ENCODE measurements at regions not wholly inside any gene's neighbourhood (a gene's known extent, or its start where the extent isn't known, plus 50 kb on each side); places are given as distances from the start of the nearest gene placed in this dataset.

DNA sequence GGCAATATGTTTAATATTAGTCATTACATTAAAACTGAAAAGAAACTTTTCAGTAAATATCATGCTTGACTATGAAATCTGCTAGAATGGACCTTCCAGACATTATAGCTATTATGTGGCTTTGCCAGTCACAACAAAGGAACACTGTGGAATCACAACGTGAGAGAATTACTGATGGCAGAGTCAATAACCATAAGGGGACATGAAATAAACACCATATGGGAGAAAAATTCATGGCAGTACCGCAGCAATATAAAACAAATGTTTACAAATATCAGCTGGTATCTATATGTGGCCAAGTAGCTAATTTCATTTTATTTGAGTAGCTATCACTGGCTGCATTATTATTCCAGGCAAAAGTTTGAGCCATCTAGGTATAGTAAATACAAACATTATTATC, 1818.6 kb downstream of the PCDH9 start:
- no peak for DNase-seq
- intact Hi-C loops (cut with DNase I) = no loop called here
- H3K36me3 ChIP-seq (ENCODE audit: control insufficient read depth in 1 of 2, insufficient read depth in 2 of 2, low read length in 1 of 2) = no peaks in the 10 kb centered on the region
- no peak overlapping the region for H3K4me3 ChIP-seq (ENCODE audit: low read length in 2 of 2)
- 67 to 71% methylated on average over 2 of the region's 2 CpGs for WGBS, 2 donors
- H3K27me3 ChIP-seq (ENCODE audit: control insufficient read depth in 1 of 2, insufficient read depth in 2 of 2, low read length in 1 of 2) = no peaks in the 10 kb centered on the region
- H3K4me1 ChIP-seq (ENCODE audit: control insufficient read depth in 1 of 2, insufficient read depth in 2 of 2, low read length in 2 of 2) = no peaks in the 10 kb centered on the region
- no peak for ATAC-seq (ENCODE audit: low FRiP score)
- no peak overlapping the region for H3K27ac ChIP-seq (ENCODE audit: low read depth in 1 of 2, low read length in 2 of 2)
- H3K9me3 ChIP-seq (ENCODE audit: control insufficient read depth, low read length) = no peaks in the 10 kb centered on the region

DNA sequence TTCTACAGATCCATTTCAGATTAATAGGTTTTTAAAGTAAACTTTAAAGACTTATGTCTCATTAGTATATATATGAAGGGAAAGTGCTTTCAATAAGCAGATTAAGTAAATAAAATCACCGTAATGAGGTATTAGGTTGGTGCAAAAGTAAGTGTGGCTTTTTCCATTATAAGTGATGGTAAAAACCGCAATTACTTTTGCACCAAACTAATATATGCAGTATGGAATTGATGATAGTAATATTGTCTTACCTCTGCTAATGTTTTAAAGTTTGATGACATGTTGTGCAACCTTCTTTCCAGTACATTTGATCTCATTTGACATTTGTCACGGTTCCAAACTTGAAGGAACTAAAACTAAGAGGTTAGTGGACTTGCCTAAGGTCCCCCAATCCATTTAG, 1819.3 kb downstream of the PCDH9 start:
- DNase-seq = no peak
- H3K27me3 ChIP-seq (ENCODE audit: control insufficient read depth in 1 of 2, insufficient read depth in 2 of 2, low read length in 1 of 2) = no peaks in the 10 kb centered on the region
- no peak overlapping the region for H3K27ac ChIP-seq (ENCODE audit: low read depth in 1 of 2, low read length in 2 of 2)
- 84 to 88% methylated on average over 3 of the region's 3 CpGs for WGBS, 2 donors
- no peaks in the 10 kb centered on the region for H3K36me3 ChIP-seq (ENCODE audit: control insufficient read depth in 1 of 2, insufficient read depth in 2 of 2, low read length in 1 of 2)
- H3K4me3 ChIP-seq (ENCODE audit: low read length in 2 of 2) = no peak overlapping the region
- intact Hi-C loops (cut with DNase I) = no loop called here
- no peak for ATAC-seq (ENCODE audit: low FRiP score)
- H3K9me3 ChIP-seq (ENCODE audit: control insufficient read depth, low read length) = no peaks in the 10 kb centered on the region
- no peaks in the 10 kb centered on the region for H3K4me1 ChIP-seq (ENCODE audit: control insufficient read depth in 1 of 2, insufficient read depth in 2 of 2, low read length in 2 of 2)

DNA sequence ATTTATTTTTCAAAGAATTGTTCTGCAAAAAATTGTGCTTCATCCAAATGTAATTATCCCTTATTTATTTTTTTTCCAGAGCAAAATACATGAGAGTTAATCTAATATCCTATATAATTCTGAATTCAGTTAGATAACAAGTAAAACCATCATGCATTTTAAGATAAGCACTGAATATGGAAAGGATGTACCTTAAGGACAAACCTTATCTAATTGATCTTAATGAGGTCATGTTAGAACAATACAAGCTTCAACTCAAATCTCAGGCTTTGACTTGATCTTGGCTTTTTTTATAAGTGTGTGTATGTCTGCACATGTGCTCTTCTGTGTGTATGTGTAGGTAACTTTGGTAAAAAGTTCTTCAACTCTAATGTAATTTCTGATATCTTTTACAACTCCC, 1828.8 kb downstream of the PCDH9 start:
- ATAC-seq (ENCODE audit: low FRiP score) (no peak), DNase-seq (no peak)

DNA sequence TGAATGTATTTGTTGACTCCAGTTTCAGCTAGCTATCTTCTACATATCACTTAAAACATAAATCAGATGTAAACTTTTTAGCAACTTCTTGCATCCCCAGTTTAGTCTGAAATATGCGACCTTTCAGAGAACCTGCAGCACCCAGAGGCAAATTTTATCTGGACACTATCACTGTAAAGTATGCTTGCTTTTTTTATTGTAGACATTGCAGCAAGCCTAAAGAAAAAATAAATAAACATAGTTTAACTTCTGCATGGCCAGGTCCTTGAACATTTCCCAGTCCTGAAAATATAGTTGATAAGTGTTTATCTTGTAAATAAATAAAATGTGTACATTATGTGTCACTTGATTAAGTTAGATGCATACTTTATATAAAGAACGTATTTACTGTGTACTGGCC, 1829.4 kb downstream of the PCDH9 start:
- Histone ChIP-seq H3K4me3 (ENCODE audit: low read length in 2 of 2) (no peak overlapping the region), H3K27ac (ENCODE audit: low read depth in 1 of 2, low read length in 2 of 2) (no peak overlapping the region), H3K4me1 (ENCODE audit: control insufficient read depth in 1 of 2, insufficient read depth in 2 of 2, low read length in 2 of 2) (no peaks in the 10 kb centered on the region), H3K9me3 (ENCODE audit: control insufficient read depth, low read length) (no peaks in the 10 kb centered on the region), H3K27me3 (ENCODE audit: control insufficient read depth in 1 of 2, insufficient read depth in 2 of 2, low read length in 1 of 2) (no peaks in the 10 kb centered on the region), H3K36me3 (ENCODE audit: control insufficient read depth in 1 of 2, insufficient read depth in 2 of 2, low read length in 1 of 2) (no peaks in the 10 kb centered on the region)
- 62 to 69% methylated on average over 2 of the region's 2 CpGs for WGBS, 2 donors
- ATAC-seq (ENCODE audit: low FRiP score) (no peak), DNase-seq (no peak)
- intact Hi-C loops (cut with DNase I) = no loop called here

More for the DNA sequence above, 1828.8 kb downstream of the PCDH9 start:
- Histone ChIP-seq H3K27me3 (ENCODE audit: control insufficient read depth in 1 of 2, insufficient read depth in 2 of 2, low read length in 1 of 2) (no peaks in the 10 kb centered on the region), H3K4me3 (ENCODE audit: low read length in 2 of 2) (no peak overlapping the region), H3K9me3 (ENCODE audit: control insufficient read depth, low read length) (no peaks in the 10 kb centered on the region), H3K36me3 (ENCODE audit: control insufficient read depth in 1 of 2, insufficient read depth in 2 of 2, low read length in 1 of 2) (no peaks in the 10 kb centered on the region), H3K4me1 (ENCODE audit: control insufficient read depth in 1 of 2, insufficient read depth in 2 of 2, low read length in 2 of 2) (no peaks in the 10 kb centered on the region), H3K27ac (ENCODE audit: low read depth in 1 of 2, low read length in 2 of 2) (no peak overlapping the region)
- intact Hi-C loops (cut with DNase I) = no loop called here

- intact Hi-C loops (cut with DNase I) = no loop called here
These were observed 1842.3 kb downstream of the PCDH9 start for GRCh38 chr13:65387743-65388347.

GRCh38 chr13:65378943-65379519, 1851.1 kb downstream of the PCDH9 start:
- no peaks in the 10 kb centered on the region for H3K4me1 ChIP-seq (ENCODE audit: control insufficient read depth in 1 of 2, insufficient read depth in 2 of 2, low read length in 2 of 2)
- H3K4me3 ChIP-seq (ENCODE audit: low read length in 2 of 2) = no peak overlapping the region
- intact Hi-C loops (cut with DNase I) = no loop called here

More at GRCh38 chr13:65387743-65388347, 1842.3 kb downstream of the PCDH9 start:
- no peak overlapping the region for H3K27ac ChIP-seq (ENCODE audit: low read depth in 1 of 2, low read length in 2 of 2)
- no peak overlapping the region for H3K4me3 ChIP-seq (ENCODE audit: low read length in 2 of 2)
- H3K36me3 ChIP-seq (ENCODE audit: control insufficient read depth in 1 of 2, insufficient read depth in 2 of 2, low read length in 1 of 2) = no peaks in the 10 kb centered on the region
- no peaks in the 10 kb centered on the region for H3K27me3 ChIP-seq (ENCODE audit: control insufficient read depth in 1 of 2, insufficient read depth in 2 of 2, low read length in 1 of 2)
- H3K4me1 ChIP-seq (ENCODE audit: control insufficient read depth in 1 of 2, insufficient read depth in 2 of 2, low read length in 2 of 2) = no peaks in the 10 kb centered on the region
- H3K9me3 ChIP-seq (ENCODE audit: control insufficient read depth, low read length) = no peaks in the 10 kb centered on the region
- 77 to 95% methylated on average over 6 of the region's 6 CpGs for WGBS, 2 donors
- DNase-seq (peak in 1 of 2 donors; percentile 25), ATAC-seq (ENCODE audit: low FRiP score) (no peak)

GRCh38 chr13:65378484-65378883, 1851.7 kb downstream of the PCDH9 start:
- ATAC-seq (ENCODE audit: low FRiP score) (no peak), DNase-seq (no peak)
- H3K27me3 ChIP-seq (ENCODE audit: control insufficient read depth in 1 of 2, insufficient read depth in 2 of 2, low read length in 1 of 2) = no peaks in the 10 kb centered on the region
- no peak overlapping the region for H3K27ac ChIP-seq (ENCODE audit: low read depth in 1 of 2, low read length in 2 of 2)
- H3K9me3 ChIP-seq (ENCODE audit: control insufficient read depth, low read length) = peaks cover 3% of the 10 kb centered on the region
- no peak overlapping the region for H3K4me3 ChIP-seq (ENCODE audit: low read length in 2 of 2)
- 91 to 93% methylated on average over 1 of the region's 1 CpG for WGBS, 2 donors
- H3K4me1 ChIP-seq (ENCODE audit: control insufficient read depth in 1 of 2, insufficient read depth in 2 of 2, low read length in 2 of 2) = no peaks in the 10 kb centered on the region
- H3K36me3 ChIP-seq (ENCODE audit: control insufficient read depth in 1 of 2, insufficient read depth in 2 of 2, low read length in 1 of 2) = no peaks in the 10 kb centered on the region
- intact Hi-C loops (cut with DNase I) = no loop called here

More at GRCh38 chr13:65378943-65379519, 1851.1 kb downstream of the PCDH9 start:
- Histone ChIP-seq H3K36me3 (ENCODE audit: control insufficient read depth in 1 of 2, insufficient read depth in 2 of 2, low read length in 1 of 2) (no peaks in the 10 kb centered on the region), H3K27me3 (ENCODE audit: control insufficient read depth in 1 of 2, insufficient read depth in 2 of 2, low read length in 1 of 2) (no peaks in the 10 kb centered on the region), H3K9me3 (ENCODE audit: control insufficient read depth, low read length) (peaks cover 3% of the 10 kb centered on the region), H3K27ac (ENCODE audit: low read depth in 1 of 2, low read length in 2 of 2) (no peak overlapping the region)
- 59 to 71% methylated on average over 3 of the region's 3 CpGs for WGBS, 2 donors
- ATAC-seq (ENCODE audit: low FRiP score) = no peak
- DNase-seq = no peak

DNA sequence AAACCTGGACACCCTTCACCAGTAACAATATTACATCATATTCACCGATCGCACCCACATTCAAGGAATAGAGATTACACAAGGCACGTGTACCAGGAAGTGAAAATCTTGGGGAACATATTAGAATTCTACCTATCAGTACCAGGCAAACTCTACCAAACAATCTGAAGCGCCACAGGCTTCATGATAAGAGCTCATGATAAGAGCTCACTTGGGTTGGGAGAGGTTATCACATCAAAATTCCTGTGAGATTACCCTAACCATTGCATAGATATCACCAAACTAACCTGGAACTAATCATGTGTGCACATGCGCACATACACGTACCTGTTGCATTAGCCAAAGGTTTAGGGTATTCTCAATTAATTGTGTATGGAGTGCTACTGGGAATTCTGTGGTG, 1861.3 kb downstream of the PCDH9 start:
- DNase-seq = no peak
- intact Hi-C loops (cut with DNase I) = no loop called here
- no peaks in the 10 kb centered on the region for H3K9me3 ChIP-seq (ENCODE audit: control insufficient read depth, low read length)
- H3K27ac ChIP-seq (ENCODE audit: low read depth in 1 of 2, low read length in 2 of 2) = no peak overlapping the region
- no peaks in the 10 kb centered on the region for H3K27me3 ChIP-seq (ENCODE audit: control insufficient read depth in 1 of 2, insufficient read depth in 2 of 2, low read length in 1 of 2)
- no peak overlapping the region for H3K4me3 ChIP-seq (ENCODE audit: low read length in 2 of 2)
- WGBS, 2 donors = 84 to 90% methylated on average over 6 of the region's 6 CpGs
- no peak for ATAC-seq (ENCODE audit: low FRiP score)
- no peaks in the 10 kb centered on the region for H3K4me1 ChIP-seq (ENCODE audit: control insufficient read depth in 1 of 2, insufficient read depth in 2 of 2, low read length in 2 of 2)
- H3K36me3 ChIP-seq (ENCODE audit: control insufficient read depth in 1 of 2, insufficient read depth in 2 of 2, low read length in 1 of 2) = no peaks in the 10 kb centered on the region

GRCh38 chr13:65353951-65354350, 1876.2 kb downstream of the PCDH9 start:
- Histone ChIP-seq H3K9me3 (ENCODE audit: control insufficient read depth, low read length) (no peaks in the 10 kb centered on the region), H3K27me3 (ENCODE audit: control insufficient read depth in 1 of 2, insufficient read depth in 2 of 2, low read length in 1 of 2) (no peaks in the 10 kb centered on the region), H3K4me1 (ENCODE audit: control insufficient read depth in 1 of 2, insufficient read depth in 2 of 2, low read length in 2 of 2) (no peaks in the 10 kb centered on the region), H3K27ac (ENCODE audit: low read depth in 1 of 2, low read length in 2 of 2) (no peak overlapping the region), H3K4me3 (ENCODE audit: low read length in 2 of 2) (no peak overlapping the region), H3K36me3 (ENCODE audit: control insufficient read depth in 1 of 2, insufficient read depth in 2 of 2, low read length in 1 of 2) (no peaks in the 10 kb centered on the region)
- ATAC-seq (ENCODE audit: low FRiP score) = peak; percentile 54
- peak in 1 of 2 donors; percentile 14 for DNase-seq
- intact Hi-C loops (cut with DNase I) = no loop called here
- WGBS, 2 donors = 93 to 97% methylated on average over 2 of the region's 2 CpGs
